NCI-H2196 (cell line): ENCODE measurements at regions not wholly inside any gene's neighbourhood (a gene's known extent, or its start where the extent isn't known, plus 50 kb on each side); places are given as distances from the start of the nearest gene placed in this dataset.
"Not testable (repeated sequence)": the region's sequence is repeated elsewhere in the genome, so short reads cannot be mapped to it uniquely, and the experiment has no call there.

ENCODE experiments used
- DNase-seq: peaks from one replicate; lab custom pipeline; 2025; ENCODE audit not compliant: unreplicated experiment; lab: John Stamatoyannopoulos, UW

GRCh38 chr1:189550498-189550897 is 927.2 kb downstream of the BRINP3 start:
- no peak for DNase-seq

- DNase-seq = no peak
Observed at GRCh38 chr1:189563784-189564183, 913.9 kb downstream of the BRINP3 start.

GRCh38 chr1:189567890-189568289 is 909.8 kb downstream of the BRINP3 start:
- peak; percentile 2 for DNase-seq

- no peak for DNase-seq
Observed at GRCh38 chr1:189596197-189596596, 881.5 kb downstream of the BRINP3 start.

GRCh38 chr1:189597083-189597482 is 880.6 kb downstream of the BRINP3 start:
- peak; percentile 85 for DNase-seq

- DNase-seq = no peak
Observed at GRCh38 chr1:189605226-189605625, 872.4 kb downstream of the BRINP3 start.

GRCh38 chr1:189606047-189606446 is 871.6 kb downstream of the BRINP3 start:
- no peak for DNase-seq

GRCh38 chr1:189606795-189607476 is 870.7 kb downstream of the BRINP3 start:
- DNase-seq = no peak

GRCh38 chr1:189607477-189608096 is 870.1 kb downstream of the BRINP3 start:
- no peak for DNase-seq

- DNase-seq = no peak
Observed at GRCh38 chr1:189609167-189609566, 868.5 kb downstream of the BRINP3 start.

- DNase-seq = no peak
Observed at GRCh38 chr1:189616893-189617292, 860.8 kb downstream of the BRINP3 start.

- peak; percentile 54 for DNase-seq
Observed at GRCh38 chr1:189619682-189620332, 857.9 kb downstream of the BRINP3 start.

GRCh38 chr1:189620471-189620870 is 857.2 kb downstream of the BRINP3 start:
- no peak for DNase-seq

GRCh38 chr1:189623336-189623735 is 854.3 kb downstream of the BRINP3 start:
- DNase-seq = no peak

- DNase-seq = no peak
Observed at GRCh38 chr1:189627427-189627826, 850.2 kb downstream of the BRINP3 start.

GRCh38 chr1:189628857-189629256 is 848.8 kb downstream of the BRINP3 start:
- DNase-seq = no peak

- DNase-seq = no peak
Observed at GRCh38 chr1:189633658-189634057, 844.0 kb downstream of the BRINP3 start.

GRCh38 chr1:189637041-189637440 is 840.6 kb downstream of the BRINP3 start:
- no peak for DNase-seq

GRCh38 chr1:189644156-189644555 is 833.5 kb downstream of the BRINP3 start:
- not testable (repeated sequence) for DNase-seq

GRCh38 chr1:189644970-189645369 is 832.7 kb downstream of the BRINP3 start:
- no peak for DNase-seq

- DNase-seq = no peak
Observed at GRCh38 chr1:189646066-189646465, 831.6 kb downstream of the BRINP3 start.

GRCh38 chr1:189654906-189655305 is 822.8 kb downstream of the BRINP3 start:
- DNase-seq = no peak
